A172 (cell line): ENCODE measurements at regions not wholly inside any gene's neighbourhood (a gene's known extent, or its start where the extent isn't known, plus 50 kb on each side); places are given as distances from the start of the nearest gene placed in this dataset.
A peak's percentile ranks its signal among the peaks of the same experiment; 100 is the strongest.
"Not testable (repeated sequence)": the region's sequence is repeated elsewhere in the genome, so short reads cannot be mapped to it uniquely, and the experiment has no call there.

Experiments
- DNase-seq: peaks from one replicate; pipeline ENCODE4 v3.0.0-alpha.2; 2015; ENCODE audit warnings: low spot score

GRCh38 chr1:212155219-212155618 is 119.7 kb downstream of the DTL start:
- DNase-seq = no peak

- no peak for DNase-seq
Observed at GRCh38 chr1:212157252-212157651, 121.7 kb downstream of the DTL start.

DNA sequence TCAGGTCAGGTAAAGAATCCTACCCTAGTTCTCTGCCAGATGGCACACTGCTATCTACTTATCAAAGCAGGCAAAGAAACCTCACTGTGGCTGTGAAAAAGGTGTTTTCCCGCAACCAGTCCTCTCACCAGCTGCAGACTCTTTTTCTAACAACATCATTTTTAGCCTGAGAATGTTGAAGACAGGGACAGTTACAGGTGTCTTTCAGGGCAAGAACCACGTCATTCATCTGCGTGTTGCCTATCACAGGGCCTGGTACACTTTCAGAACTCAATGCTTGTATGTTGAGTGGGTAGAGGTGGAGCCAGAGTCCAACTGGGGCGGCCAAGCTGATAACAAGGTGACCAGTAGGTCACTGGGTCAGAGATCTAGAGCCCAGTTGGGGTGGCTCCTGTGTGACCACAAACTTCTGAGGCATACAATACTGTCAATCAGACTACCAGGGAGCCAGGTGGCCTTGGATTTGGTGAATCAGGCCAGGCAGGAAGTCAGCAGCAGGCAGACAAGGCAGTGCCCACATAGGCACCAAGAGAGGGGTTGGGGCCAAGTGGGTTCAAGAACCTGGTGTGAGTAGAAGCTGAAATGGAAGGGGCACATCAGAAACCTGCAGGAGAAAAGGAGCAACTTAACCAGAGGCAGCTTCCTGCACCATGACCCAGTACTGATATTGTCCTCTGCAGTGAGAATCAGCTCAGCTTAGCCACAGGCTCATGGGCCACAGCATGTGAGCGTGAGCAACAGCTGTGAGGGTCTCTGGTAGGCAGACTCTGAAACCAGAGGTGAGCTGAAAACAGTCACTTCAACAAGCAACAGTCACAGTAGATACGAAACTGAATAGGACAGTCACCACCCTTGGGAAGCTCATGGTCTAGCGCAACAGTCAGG is 123.6 kb downstream of the DTL start:
- DNase-seq = peak; percentile 34

- peak; percentile 93 for DNase-seq
Observed at GRCh38 chr1:212161231-212161781, 123.9 kb upstream of the PPP2R5A start.

DNA sequence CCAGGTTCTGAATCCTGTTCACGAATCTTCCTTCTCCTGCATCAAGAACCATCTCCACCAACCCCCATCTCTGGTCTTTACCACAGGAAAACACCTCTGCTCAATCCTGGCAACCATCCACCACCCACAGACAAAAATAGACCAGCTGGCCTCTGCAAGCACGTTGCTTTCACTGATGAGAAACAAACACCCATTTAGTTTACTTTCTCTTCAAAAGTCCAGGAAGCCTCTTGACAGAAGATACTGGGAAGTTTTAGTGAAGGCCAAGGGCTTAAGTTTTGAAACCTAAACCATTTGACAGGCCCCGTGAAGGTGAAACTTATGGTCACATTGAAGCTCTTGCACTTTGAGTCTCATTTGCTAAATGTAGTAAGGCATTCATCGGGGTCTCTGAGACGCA is 122.6 kb upstream of the PPP2R5A start:
- peak; percentile 77 for DNase-seq

GRCh38 chr1:212164095-212164872 is 120.9 kb upstream of the PPP2R5A start:
- no peak for DNase-seq

DNA sequence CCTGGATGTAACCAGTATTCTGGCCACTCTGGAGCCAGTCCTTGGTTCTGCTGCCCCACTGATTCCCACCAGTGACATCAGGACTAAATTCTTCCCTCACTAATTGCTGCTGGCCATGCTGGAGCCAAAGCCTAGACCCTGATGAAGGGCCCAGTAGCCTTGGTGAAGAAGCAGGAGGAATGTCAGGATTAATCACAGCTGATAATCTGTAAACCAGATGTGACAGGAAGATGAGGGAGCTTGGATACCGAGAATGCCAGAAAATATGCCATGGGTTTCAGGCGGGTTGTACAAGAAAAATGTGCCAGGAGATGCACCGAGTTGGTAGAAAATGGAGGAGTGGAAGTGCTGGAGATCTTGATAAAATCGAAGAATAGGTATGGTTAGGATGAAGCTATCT is 119.0 kb upstream of the PPP2R5A start:
- DNase-seq = no peak

DNA sequence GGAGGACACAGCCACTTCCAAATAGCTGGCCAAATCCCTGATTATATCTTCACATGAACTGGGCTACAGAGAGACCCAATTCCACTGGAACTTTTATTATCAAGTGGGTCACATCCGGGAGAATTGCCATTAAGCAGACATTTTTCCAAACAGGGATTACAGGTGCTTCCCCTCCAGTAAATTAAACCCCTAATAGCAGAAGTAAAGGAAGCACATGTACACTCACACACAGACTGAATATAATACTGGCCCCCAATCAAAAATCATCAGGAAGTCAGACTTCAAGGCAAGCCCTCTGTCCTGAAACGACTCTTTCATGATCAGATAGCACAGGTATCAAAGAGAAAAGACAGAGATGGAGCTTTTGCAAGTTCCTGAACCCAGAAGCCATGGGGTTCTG is 118.6 kb upstream of the PPP2R5A start:
- DNase-seq = no peak

DNA sequence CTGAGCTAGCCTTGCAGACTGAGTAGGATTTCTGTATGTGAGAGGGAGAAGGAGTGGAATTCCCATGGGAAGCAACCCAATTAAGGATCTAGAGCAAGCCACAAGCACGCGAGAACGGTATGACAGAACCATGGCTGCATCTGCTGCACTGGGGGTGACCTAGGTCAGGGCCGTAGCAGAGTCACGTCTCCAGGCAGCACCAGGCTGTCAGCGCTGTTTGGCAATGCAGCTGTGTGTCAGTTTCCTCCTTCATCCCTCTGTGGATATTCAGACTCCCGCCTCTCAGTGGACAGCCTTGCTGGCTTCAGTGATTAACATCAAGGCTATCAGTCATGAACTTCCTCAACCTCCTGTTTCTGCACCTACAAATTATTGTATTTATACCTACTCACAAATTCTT is 118.1 kb upstream of the PPP2R5A start:
- DNase-seq = no peak

DNA sequence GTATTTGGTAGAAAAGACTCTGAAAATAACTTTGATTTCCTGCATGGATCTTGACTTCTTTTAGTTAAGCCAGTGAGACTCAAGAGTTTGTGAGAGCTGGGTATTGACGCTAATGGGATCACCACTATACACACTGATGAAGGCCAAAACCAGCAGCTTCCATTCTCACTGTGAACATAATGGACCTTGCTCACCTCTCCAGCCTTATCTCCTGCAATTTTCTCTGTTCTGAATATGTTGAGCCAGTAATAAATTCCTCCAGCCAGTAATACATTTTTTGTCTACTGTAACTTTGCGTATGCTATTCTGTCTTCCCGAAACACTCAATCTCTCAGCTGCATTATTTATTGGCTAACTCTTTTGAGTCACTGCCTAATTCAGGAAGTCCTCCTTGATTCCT is 111.6 kb upstream of the PPP2R5A start:
- no peak for DNase-seq

DNA sequence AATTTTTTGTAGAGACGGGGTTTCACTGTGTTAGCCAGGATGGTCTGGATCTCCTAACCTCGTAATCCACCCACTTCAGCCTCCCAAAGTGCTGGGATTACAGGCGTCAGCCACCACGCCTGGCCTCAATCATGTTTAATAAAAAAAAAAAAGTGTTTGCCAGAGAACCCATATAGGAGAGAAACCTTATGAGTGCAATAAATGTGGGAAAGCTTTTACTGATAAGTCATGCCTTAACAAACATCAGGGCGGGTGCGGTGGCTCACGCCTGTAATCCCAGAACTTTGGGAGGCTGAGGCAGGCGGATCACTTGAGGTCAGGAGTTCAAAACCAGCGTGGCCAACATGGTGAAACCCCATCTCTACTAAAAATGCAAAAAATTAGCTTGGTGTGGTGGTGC is 110.9 kb upstream of the PPP2R5A start:
- DNase-seq = not testable (repeated sequence)

- DNase-seq = no peak
Observed at GRCh38 chr1:212177542-212177941, 107.7 kb upstream of the PPP2R5A start.

- DNase-seq = no peak
Observed at GRCh38 chr1:212178851-212179250, 106.4 kb upstream of the PPP2R5A start.

- peak; percentile 98 for DNase-seq
Observed at GRCh38 chr1:212179394-212180076, 105.7 kb upstream of the PPP2R5A start.

DNA sequence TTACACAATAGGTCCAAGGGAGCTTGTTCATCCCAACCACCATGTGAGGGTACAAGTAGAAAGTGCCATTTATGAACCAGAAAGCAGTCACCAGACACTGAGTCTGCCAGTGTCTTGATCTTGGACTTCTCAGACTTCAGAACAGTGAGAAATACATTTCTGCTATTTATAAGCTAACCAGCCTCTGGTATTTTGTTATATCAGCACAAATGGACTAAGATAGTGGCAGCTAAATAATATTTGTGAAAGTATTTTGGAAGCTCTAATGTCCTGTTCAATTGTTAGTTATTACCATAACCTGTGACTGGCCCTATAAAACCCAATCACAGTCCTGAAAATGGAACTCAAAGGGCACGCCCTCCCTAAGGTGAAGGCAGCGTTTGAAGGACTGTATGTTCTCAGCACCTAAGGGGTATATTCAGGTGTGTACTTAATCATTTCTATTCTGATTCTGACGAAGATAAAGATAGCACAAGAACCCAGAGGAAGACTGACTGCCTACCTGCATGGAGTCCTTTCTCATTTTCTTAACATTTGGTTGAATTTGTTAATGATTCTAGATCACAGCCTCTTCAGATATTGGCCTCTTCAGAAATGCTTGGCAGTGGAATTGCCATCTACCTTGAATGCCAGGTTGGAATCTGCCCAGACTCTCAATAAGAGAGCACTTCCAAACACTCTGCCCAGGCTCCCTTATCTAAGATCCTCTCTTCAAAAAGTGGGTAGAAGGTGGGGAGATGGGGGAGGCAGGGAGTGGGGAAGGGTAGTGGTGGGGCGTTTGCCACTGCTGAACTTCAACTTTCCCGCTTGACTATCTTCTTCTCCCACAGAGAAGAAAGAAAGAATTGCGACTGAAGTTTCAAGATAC is 104.0 kb upstream of the PPP2R5A start:
- no peak for DNase-seq

DNA sequence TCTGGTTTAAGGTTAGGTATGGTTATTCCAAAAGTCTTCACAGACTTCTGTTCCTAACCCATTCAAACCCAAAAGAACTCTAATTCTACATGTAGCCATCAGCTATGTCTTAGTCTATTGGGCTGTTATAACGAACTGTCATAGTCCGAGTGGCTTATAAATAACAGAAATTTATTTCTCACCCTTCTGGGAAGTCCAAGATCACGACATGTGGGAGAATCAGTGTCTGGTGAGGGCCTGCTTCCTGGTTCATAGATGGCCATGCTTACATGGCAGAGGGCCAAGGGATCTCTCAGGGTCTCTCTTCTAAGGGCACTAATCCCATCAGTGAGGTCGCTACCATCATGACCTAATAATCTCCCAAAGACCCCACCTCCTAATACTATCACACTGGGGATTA is 103.0 kb upstream of the PPP2R5A start:
- no peak for DNase-seq

DNA sequence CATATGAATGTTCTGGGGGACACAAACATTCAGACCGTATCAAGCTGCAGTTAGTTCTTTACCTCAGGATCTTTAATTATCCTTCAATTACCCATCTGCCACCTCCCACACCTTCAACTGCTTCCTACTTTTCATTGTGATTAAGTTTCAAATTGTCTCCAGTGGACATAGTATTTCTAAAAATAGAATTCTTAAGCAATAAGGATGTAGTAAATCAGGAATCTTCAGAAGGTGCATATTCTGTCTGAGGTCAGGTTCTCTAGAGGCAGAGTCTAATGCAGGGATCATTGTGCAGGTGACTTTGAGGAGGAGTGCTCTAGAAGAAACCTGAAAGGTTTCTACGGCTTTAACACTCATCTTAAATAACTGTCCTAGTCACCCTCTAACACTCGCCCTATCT is 102.6 kb upstream of the PPP2R5A start:
- no peak for DNase-seq

DNA sequence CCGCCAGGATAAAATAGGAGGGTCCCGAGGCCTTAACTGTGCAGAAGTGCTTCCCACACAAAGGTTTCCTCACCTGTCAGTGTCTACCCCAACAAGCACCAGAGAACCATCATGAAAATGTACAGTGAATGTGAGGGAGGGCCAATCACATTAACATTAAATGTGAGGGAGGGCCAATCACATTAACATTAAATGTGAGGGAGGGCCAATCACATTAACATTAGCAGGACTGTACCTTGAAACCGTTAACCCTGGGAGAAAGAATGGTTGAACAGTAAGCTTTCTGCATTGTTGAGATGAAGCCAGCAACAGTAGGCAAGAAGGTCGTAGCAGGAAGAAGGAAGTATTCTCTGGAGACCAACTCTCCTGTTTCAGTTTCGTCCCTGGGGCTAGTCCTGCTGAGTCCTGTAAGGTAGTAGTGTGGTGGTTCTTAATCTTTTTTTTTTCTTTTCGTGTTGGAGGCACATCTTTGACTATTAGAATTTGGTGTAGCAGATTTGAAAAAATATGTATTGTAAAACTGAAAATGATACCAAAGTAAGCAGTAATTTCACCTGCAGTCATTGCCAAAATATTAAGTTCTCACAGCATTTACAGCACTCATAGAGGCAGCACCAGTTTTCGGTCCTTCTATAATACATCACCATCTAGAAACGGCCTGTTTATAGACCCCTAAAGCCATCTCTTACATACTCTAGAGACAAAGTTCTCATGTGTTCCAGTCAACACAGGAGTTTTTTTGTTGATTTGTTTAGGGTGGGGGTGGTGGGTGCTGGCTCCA is 98.6 kb upstream of the PPP2R5A start:
- DNase-seq = no peak

- DNase-seq = no peak
Observed at GRCh38 chr1:212188599-212189351, 96.4 kb upstream of the PPP2R5A start.

- no peak for DNase-seq
Observed at GRCh38 chr1:212189352-212189738, 95.9 kb upstream of the PPP2R5A start.
